ENCODE measurements at regions not wholly inside any gene's neighbourhood (a gene's known extent, or its start where the extent isn't known, plus 50 kb on each side); places are given as distances from the start of the nearest gene placed in this dataset.
"Not testable (repeated sequence)": the region's sequence is repeated elsewhere in the genome, so short reads cannot be mapped to it uniquely, and the experiment has no call there.

- not testable (repeated sequence) for DNase-seq
These were observed 188.4 kb downstream of the NPIPA8 start for GRCh38 chr16:18148132-18148531.

DNA sequence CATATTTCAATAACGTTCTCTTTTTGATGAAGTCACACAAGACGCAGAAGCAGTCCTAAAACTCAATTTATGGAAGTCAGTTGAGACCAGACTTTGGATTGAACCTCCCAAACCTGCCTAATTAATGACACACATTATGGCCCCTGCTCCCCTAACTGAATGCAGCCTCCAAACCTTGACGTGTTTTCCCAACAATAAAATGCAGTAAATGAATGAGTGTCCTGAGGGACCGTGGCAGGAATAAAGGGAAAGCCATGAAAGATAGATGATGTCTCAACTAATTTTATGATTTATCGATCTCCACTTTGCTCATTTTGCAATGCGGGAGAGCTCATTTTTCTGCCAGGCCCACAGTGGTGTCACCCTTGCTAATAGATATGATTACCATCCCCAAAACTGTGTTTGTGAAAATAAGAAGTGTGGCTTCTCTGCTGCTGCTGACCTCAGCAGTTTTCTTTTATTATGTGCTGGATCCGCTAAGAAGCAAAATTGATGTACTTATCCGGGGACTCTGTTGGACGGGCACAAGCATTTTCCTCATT is 189.9 kb downstream of the NPIPA8 start:
- not testable (repeated sequence) for DNase-seq

- not testable (repeated sequence) for DNase-seq
These were observed 194.5 kb downstream of the NPIPA8 start for GRCh38 chr16:18142066-18142465.

GRCh38 chr16:18136288-18136687 is 200.2 kb downstream of the NPIPA8 start:
- not testable (repeated sequence) for DNase-seq

DNA sequence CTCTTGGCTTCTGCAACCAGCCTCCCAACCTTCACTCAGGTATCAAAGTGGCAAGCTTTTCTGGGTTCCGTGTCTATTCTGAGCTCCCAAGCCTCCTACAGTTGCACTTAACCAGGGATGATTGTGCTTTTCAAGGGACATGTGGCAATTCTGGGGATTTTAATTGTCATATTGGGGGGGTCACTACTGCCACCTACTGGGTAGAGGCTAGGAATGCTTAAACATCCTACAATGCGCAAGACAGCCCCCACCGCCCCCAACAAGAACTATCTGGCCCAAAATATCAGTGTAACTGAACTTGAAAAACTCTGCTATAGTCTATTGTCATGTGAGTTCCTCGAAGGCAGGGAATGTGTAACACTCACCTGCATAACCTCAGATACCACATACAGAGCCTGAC is 201.5 kb downstream of the NPIPA8 start:
- DNase-seq: not testable (repeated sequence)

GRCh38 chr16:18131587-18131986 is 204.9 kb downstream of the NPIPA8 start:
- not testable (repeated sequence) for DNase-seq

GRCh38 chr16:18130478-18131120 is 205.9 kb downstream of the NPIPA8 start:
- not testable (repeated sequence) for DNase-seq

DNA sequence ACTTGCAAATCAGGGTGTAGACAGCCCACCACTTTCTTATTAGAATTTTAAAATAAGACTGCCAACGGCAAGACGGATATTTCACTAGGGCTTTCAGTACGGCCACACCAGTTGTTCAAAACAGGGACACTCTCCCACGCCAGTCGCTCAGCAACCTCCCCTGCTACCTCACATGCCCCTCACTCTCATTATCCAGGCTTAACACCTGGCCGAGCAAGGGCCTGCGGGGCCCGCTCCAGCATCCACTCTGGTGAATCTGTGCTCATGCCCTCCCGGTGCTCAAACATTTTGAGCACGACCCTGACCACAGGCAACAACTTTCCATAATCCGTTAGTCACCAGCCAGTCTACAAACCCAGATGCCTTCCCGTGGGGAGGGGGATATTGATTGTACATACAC is 209.5 kb downstream of the NPIPA8 start:
- DNase-seq: not testable (repeated sequence)

- DNase-seq: not testable (repeated sequence)
These were observed 217.4 kb downstream of the NPIPA8 start for GRCh38 chr16:18119092-18119491.

GRCh38 chr16:18118684-18119083 is 217.9 kb downstream of the NPIPA8 start:
- not testable (repeated sequence) for DNase-seq

DNA sequence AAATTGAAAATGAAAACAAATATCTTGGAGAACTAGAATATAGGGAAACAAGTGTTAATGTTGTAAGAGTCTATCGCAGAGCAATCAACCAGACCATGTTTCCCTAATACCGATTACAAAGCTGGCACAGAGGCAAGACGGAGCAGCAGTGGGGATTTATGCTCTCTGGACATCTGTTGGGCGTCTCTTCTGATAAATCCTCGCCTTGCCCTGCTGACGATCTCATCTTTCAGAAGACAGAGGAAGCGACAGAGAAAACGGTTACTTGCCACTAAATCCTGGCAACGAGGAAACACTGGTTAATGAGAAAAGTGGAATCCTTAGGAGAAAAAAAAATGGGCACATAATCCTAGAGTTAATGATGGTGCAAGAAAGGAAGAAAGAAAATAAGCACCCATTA is 218.5 kb downstream of the NPIPA8 start:
- not testable (repeated sequence) for DNase-seq

DNA sequence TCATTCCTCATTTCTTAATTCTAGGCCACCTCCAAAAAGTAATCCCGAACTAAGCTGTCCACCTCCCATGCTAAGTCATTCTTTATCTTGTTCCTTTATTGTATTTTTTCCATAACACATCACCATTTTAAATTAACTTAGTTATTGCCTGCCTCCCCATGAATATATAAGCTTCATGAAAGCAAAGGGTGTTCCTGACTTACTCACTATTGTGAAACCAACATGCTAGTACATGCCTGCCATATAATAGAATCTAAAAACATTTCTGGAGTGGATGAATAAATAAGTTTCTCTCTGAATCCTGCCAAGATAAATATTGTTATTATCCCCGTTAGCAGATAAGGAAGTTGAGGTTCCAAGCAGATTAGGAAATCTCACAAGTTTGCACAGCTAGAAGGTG is 232.1 kb downstream of the NPIPA8 start:
- DNase-seq: not testable (repeated sequence)

DNA sequence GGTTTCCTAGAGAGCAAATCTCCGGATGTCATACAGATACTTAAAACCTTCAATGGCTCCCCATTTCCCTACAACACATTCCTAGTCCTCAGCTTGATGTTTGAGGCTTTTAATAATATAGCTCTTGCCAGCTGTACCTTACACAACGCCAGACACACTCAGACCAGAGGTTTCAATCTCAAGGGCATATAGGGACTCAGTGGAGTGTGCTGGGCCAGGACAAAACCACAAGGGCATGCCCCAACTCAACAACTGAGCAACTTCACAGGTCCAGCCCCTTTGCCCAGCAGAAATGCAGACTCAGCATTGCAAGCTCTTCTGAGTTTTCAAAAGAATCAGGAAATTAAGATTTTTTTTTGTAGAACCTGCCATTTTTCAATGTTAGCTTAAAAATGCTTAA is 235.5 kb downstream of the NPIPA8 start:
- DNase-seq: not testable (repeated sequence)

DNA sequence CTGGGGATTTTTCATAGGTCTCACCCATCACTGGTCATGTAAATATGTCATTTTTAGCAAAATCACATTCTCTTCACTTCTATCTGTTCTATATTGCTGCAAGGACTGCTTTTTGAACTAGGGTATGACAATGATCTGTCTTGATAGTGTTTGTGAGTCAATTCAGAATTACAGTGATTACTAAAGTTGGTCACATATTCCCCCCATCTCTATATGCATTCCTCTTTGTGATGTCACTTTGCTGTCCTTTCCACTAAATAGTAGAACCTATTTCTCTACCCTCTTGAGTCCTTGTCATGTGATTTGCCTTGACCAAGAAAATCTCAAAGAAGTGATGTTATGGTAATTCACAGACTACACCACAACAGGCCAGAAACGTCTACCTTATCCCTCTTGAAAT is 243.9 kb downstream of the NPIPA8 start:
- DNase-seq: not testable (repeated sequence)

DNA sequence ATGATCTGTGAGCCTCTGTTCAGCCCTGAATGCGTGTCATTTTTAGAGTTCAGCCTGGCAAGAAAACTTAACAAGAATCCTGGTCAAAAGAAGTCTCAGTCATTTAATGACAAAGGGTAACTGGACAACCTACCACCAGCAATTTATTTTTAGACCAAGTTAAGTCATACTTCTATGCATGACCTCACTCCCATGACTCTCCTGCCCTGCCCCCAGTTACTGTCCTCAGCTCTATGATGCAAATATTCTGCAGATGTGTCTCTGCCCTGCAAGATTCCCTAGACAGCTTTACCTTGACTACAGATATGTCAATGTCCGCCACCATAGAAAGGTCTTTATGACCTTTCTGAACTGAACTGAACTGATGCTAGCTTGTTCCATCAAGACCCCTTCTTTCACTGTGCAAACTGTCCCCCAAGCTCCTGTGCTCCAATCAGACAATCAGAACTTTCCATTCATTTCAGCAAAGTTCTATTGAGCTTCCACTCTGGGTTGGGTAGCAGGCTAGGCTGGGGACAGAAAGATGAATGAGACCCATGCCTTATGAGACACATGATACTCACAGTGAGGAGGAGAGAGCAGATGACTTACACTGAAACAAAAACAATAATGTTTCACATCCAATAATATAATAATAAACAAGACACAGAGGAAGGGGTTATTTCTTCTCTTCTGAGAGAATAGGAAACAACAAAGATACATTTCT is 255.7 kb downstream of the NPIPA8 start:
- not testable (repeated sequence) for DNase-seq

GRCh38 chr16:18077910-18078309 is 258.6 kb downstream of the NPIPA8 start:
- DNase-seq: not testable (repeated sequence)

DNA sequence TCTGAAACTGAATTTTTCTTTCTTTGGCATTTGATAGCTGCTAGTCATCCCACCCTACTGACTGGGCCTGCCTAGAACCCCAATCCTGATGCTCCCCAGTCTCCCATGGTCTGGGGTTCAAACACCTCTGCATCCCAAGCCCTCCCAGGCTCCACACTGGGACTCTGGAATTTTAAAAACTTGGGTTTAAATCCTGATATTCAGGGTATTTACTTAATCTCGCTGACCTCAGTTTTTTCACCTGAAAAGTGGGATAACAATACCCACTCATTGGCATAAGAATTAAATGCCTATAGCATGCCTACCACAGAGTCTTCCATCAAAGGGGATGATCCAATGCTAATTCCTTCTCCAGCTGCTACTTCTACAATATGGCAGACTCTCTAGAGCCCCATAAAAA is 264.4 kb downstream of the NPIPA8 start:
- DNase-seq: no peak

DNA sequence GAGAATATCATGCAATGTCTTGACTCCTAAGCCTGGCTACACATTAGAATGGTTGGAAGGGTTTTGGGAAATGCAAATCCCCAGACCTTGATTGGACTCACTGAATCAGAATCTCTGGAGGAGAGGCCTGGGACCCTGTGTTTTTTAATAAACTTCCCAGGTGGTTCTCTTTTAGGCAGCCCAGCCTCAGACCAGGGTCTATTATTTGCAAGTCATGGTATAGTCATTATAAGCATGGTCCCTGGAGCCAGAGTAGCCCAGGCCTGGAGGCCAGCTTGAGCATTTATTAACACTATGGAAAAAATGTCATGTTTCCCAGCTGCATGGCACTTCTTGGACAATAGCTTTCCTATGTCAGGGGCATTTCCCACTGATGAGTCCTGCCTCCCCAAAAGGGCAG is 266.9 kb downstream of the NPIPA8 start:
- no peak for DNase-seq

GRCh38 chr16:18068477-18068876 is 268.1 kb downstream of the NPIPA8 start:
- DNase-seq: no peak

GRCh38 chr16:18062713-18063112 is 273.8 kb downstream of the NPIPA8 start:
- DNase-seq: no peak

DNA sequence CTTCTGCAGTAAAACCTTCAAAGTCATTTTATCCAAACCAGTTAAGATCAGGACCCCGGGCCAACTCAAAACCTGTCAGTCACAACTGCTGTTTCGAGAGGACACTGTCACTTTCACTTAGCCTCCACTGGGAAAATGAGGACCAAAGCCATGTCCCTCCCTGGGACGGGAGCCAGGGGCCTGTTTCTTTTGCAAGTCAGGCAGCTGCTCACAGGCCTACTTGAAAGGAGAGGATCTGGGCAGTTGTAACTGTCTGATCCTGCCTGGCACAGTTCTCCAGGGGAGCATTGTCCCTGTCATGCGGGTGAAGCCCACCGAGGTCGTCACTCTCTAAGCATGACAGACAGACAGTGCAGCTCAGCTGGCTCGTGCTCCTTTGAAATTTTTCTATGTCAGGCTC is 276.2 kb downstream of the NPIPA8 start:
- DNase-seq: peak; percentile 56

DNA sequence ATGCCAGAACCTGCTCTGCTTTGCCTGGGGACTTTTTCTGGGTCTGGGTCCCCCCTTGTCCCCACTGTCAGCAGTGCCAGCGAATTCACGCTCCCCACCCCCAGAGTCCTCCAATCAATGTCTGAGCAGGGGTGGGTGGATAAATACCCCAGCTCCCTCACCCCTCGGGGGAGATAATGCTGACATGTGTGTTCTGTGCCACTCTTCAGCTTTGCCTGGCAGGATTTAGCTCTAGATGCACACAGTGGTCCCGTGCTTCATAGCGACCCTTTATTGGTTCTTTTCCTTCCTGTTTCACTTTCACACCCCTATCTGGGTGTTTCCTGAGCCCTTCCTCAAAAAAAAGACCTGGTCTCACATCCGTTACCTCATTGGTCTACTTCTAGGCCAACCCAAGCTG is 277.0 kb downstream of the NPIPA8 start:
- DNase-seq: no peak

- no peak for DNase-seq
These were observed 277.4 kb downstream of the NPIPA8 start for GRCh38 chr16:18059089-18059488.

- DNase-seq: no peak
These were observed 281.1 kb downstream of the NPIPA8 start for GRCh38 chr16:18055411-18055916.
